Endothelial cell of umbilical vein (primary cell): ENCODE measurements at regions not wholly inside any gene's neighbourhood (a gene's known extent, or its start where the extent isn't known, plus 50 kb on each side); places are given as distances from the start of the nearest gene placed in this dataset.

Experiments used
- BruUV-seq: library from RNA; stranded (reverse); fragments of 400-500 nt; replicated peaks from 2 replicates; lab custom pipeline; 2021; lab: Mats Ljungman, UMichigan
- CTCF ChIA-PET: fragments of 300-600, 350-600 bp; sonication (Branson Sonifier 250); formaldehyde crosslinking; loops from one replicate; lab custom pipeline; 2021; ENCODE audit warnings: antibody characterized with exemption, inconsistent platforms; lab: Charles Lee
- POLR2A ChIA-PET: fragments of 300-600, 350-600 bp; sonication (Branson Sonifier 250); formaldehyde crosslinking; loops from one replicate; lab custom pipeline; 2021; ENCODE audit warnings: antibody characterized with exemption, inconsistent platforms; lab: Charles Lee
- DNase-seq: peaks from one replicate; pipeline ENCODE4 v3.0.0-alpha.2; 2011; ENCODE audit warnings: low read depth, low spot score
- FAIRE-seq: peaks from 2 replicates; lab custom pipeline; 2011; peaks lifted over from hg19 to GRCh38; lab: Jason Lieb, UNC
- H2AFZ ChIP-seq: 2 replicates; pipeline ENCODE4 v1.6.0; 2012; ENCODE audit warnings: low read depth, low read length, control low read depth, inconsistent platforms
- H3K27ac ChIP-seq: 2 replicates; pipeline ENCODE4 v1.5.1; 2011; ENCODE audit warnings: low read depth, mild to moderate bottlenecking, control low read depth, low read length, moderate library complexity; ENCODE audit not compliant: insufficient read depth
- H3K27me3 ChIP-seq, 2 experiments: 2 replicates each; pipeline versions ENCODE4 v1.6.0 to v1.6.1; 2011; ENCODE audit warnings: low read length in 2 of 2, mixed read lengths in 1 of 2; ENCODE audit not compliant: control insufficient read depth in 2 of 2, insufficient read depth in 2 of 2
- H3K36me3 ChIP-seq, 2 experiments: 2 replicates in 1 of 2; 3 replicates in 1 of 2; pipeline ENCODE4 v1.5.1; 2011; ENCODE audit warnings: low read length in 2 of 2, mild to moderate bottlenecking in 1 of 2, moderate library complexity in 1 of 2; ENCODE audit not compliant: control insufficient read depth in 2 of 2, insufficient read depth in 2 of 2; ENCODE audit errors: extremely low read depth in 1 of 2
- H3K4me1 ChIP-seq: 3 replicates; pipeline ENCODE4 v1.5.1; 2011; ENCODE audit warnings: mild to moderate bottlenecking, low read length; ENCODE audit not compliant: control insufficient read depth, insufficient read depth; ENCODE audit errors: extremely low read depth
- H3K4me2 ChIP-seq: 2 replicates; pipeline ENCODE4 v1.6.1; 2011; ENCODE audit warnings: low read length, control low read depth, mixed read lengths; ENCODE audit not compliant: insufficient read depth
- H3K4me3 ChIP-seq, 3 experiments: fragments of 200-600 bp in 1 of 3; sonication (generic), shearing (Covaris generic) in 1 of 3; replicated peaks in 1 of 3; 2 replicates each; pipeline ENCODE4 v1.5.1; 2011 to 2016; ENCODE audit warnings: control low read depth in 3 of 3, low read length in 3 of 3, mild to moderate bottlenecking in 2 of 3, inconsistent platforms in 1 of 3, low read depth in 1 of 3, moderate library complexity in 1 of 3; ENCODE audit not compliant: insufficient read depth in 1 of 3
- H3K79me2 ChIP-seq: 2 replicates; pipeline ENCODE4 v1.6.0; 2012; ENCODE audit warnings: low read length, inconsistent platforms; ENCODE audit not compliant: control insufficient read depth, insufficient read depth
- H3K9ac ChIP-seq: replicated peaks from 2 replicates; pipeline ENCODE3; 2011; ENCODE audit warnings: low read length, control low read depth; ENCODE audit not compliant: insufficient read depth; ENCODE audit errors: extremely low read depth
- H3K9me1 ChIP-seq: replicated peaks from 3 replicates; pipeline ENCODE4 v1.6.0; 2011; ENCODE audit warnings: mild to moderate bottlenecking, low read length; ENCODE audit not compliant: control insufficient read depth, insufficient read depth; ENCODE audit errors: extremely low read depth
- H3K9me3 ChIP-seq: replicated peaks from 2 replicates; pipeline ENCODE4 v1.5.1; 2012; ENCODE audit warnings: low read length, inconsistent platforms; ENCODE audit not compliant: control insufficient read depth, insufficient read depth
- H4K20me1 ChIP-seq: replicated peaks from 2 replicates; pipeline ENCODE3; 2011; ENCODE audit warnings: mild to moderate bottlenecking, low read length; ENCODE audit not compliant: control insufficient read depth, insufficient read depth; ENCODE audit errors: extremely low read depth
- CTCF ChIP-seq, 2 donors: IDR thresholded peaks; 1 replicate in 1 of 2; 2 replicates in 1 of 2; pipeline ENCODE4 v1.5.1; 2011; ENCODE audit warnings: low read length in 2 of 2, mild to moderate bottlenecking in 2 of 2, moderate library complexity in 2 of 2, control low read depth in 1 of 2, inconsistent platforms in 1 of 2, low read depth in 1 of 2; ENCODE audit not compliant: insufficient read depth in 1 of 2; ENCODE audit errors: extremely low read depth in 1 of 2
- EZH2 ChIP-seq: IDR thresholded peaks from 2 replicates; pipeline ENCODE4 v1.6.1; 2012; ENCODE audit warnings: borderline replicate concordance, low read depth, mild to moderate bottlenecking, moderate library complexity, low read length, inconsistent platforms; ENCODE audit not compliant: severe bottlenecking
- FOS ChIP-seq: IDR thresholded peaks from 2 replicates; pipeline ENCODE4 v1.6.1; 2011; ENCODE audit warnings: mild to moderate bottlenecking, low read length, moderate library complexity, borderline replicate concordance; ENCODE audit not compliant: insufficient read depth
- GATA2 ChIP-seq: IDR thresholded peaks from 2 replicates; pipeline ENCODE4 v1.7.0; 2011; ENCODE audit warnings: low read depth, mild to moderate bottlenecking, moderate library complexity, mixed read lengths, low read length; ENCODE audit not compliant: insufficient read length, insufficient read depth
- JUN ChIP-seq: IDR thresholded peaks from 2 replicates; pipeline ENCODE4 v1.6.1; 2011; ENCODE audit warnings: borderline replicate concordance, low read depth; ENCODE audit not compliant: insufficient read length, insufficient read depth
- MYC ChIP-seq: IDR thresholded peaks from one replicate; pipeline ENCODE4 v1.6.1; 2011; ENCODE audit warnings: mild to moderate bottlenecking, low read depth, low read length
- POLR2A ChIP-seq: IDR thresholded peaks from 2 replicates; pipeline ENCODE4 v1.6.1; 2012; ENCODE audit warnings: low read depth, mild to moderate bottlenecking, control low read depth, low read length
- POLR2AphosphoS5 ChIP-seq: IDR thresholded peaks from 2 replicates; pipeline ENCODE4 v1.6.1; 2012; ENCODE audit warnings: low read depth, mild to moderate bottlenecking, control low read depth, low read length, moderate library complexity; ENCODE audit not compliant: insufficient read depth
- dilution Hi-C: fragments of 300-500 bp; cut with MboI; formaldehyde crosslinking; loops from one replicate; pipeline ENCODE4 v1.15.0; 2019; ENCODE audit warnings: low sequenced_read_pairs; ENCODE audit not compliant: extremely low pct_ligation_motif_present
- intact Hi-C: fragments of 100-400 bp; cut with micrococcal nuclease; formaldehyde crosslinking; loops from one replicate; pipeline ENCODE4 v1.10.0; 2022
- TF ChIP-seq, protein P1 (sequence below): IDR thresholded peaks from 2 replicates; pipeline ENCODE4 v1.6.1; 2011; ENCODE audit not compliant: insufficient read depth, insufficient read length

DNA sequence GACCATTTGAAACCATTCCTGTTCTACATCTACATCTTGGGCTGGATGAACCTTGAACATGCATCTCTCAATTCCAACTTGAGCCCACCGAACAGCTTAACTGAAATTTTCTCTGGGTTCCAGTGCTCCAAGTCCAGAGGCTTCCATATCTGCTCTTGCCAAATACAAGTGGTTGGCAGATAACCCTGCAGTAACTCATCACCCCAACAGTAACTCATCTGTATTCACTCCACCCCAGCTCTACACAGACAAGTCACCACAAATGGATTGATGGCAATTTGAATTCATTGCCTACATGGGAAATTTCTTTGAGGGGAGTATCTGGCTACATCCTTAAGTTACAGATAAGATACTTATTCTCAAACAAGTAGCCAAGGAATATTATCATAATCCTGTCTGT lies 502.4 kb upstream of the TNP1 start:
- dilution Hi-C loops (no loop called here), intact Hi-C loops (no loop called here)
- Histone ChIP-seq H3K9ac (no peak overlapping the region), H3K4me3 (no peak overlapping the region), H3K27ac (no peak overlapping the region), H3K27me3 (no peaks in the 10 kb centered on the region), H3K4me1 (no peaks in the 10 kb centered on the region), H3K36me3 (no peaks in the 10 kb centered on the region), H3K9me3 (no peaks in the 10 kb centered on the region), H2AFZ (no peak overlapping the region), H3K9me1 (no peaks in the 10 kb centered on the region), H4K20me1 (no peaks in the 10 kb centered on the region), H3K4me2 (no peak overlapping the region), H3K79me2 (no peaks in the 10 kb centered on the region)
- no peak for FAIRE-seq
- no peak for DNase-seq
- POLR2A ChIA-PET: no interaction called here
- TF ChIP-seq MYC (no peak), CTCF (IDR thresholded peaks at IDR 0.05; ENCODE audit: extremely low read depth in 1 of 2, insufficient read depth in 1 of 2, low read depth in 1 of 2, low read length in 2 of 2) (no peak), EZH2 (no peak), GATA2 (no peak), POLR2A (no peak), FOS (no peak), POLR2AphosphoS5 (no peak), JUN (no peak)
- TF ChIP-seq, protein P1, sequence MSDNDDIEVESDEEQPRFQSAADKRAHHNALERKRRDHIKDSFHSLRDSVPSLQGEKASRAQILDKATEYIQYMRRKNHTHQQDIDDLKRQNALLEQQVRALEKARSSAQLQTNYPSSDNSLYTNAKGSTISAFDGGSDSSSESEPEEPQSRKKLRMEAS: no peak
- BruUV-seq: no TSS peak
- CTCF ChIA-PET: interaction anchor here (1.1 to 1.4 kb wide), 2 partner anchors 12 to 196 kb away, joined by 3 to 4 read pairs; no protein-coding TSS in a partner anchor
